HG03095 (cell line): ENCODE measurements at regions not wholly inside any gene's neighbourhood (a gene's known extent, or its start where the extent isn't known, plus 50 kb on each side); places are given as distances from the start of the nearest gene placed in this dataset.
"Not testable (repeated sequence)": the region's sequence is repeated elsewhere in the genome, so short reads cannot be mapped to it uniquely, and the experiment has no call there.

ENCODE experiments used
- ATAC-seq: cut with Tn5 transposase; IDR thresholded peaks from one replicate; pipeline ENCODE4 v1.9.1; 2021; ENCODE audit warnings: moderate library complexity; ENCODE audit not compliant: unreplicated experiment

DNA sequence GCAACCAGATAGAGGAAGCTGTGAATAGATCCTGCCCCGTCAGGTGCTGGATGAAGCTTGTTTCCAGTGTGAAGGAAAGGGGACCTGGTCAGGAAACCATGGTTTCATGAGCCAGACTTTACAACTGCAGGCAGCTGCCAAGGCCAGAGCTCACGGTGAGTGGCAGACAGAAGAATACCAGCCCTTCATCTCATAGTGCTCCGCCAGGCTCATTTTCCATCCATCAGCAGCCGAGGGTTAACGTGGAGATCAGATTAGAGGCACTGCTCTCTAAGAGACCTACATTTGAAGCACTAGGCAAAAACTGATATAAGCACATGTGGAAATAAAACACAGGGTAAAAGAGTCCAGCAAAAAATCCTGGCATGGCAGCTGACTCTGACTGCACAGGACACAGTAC, 172.4 kb downstream of the CD24 start:
- ATAC-seq: no peak

DNA sequence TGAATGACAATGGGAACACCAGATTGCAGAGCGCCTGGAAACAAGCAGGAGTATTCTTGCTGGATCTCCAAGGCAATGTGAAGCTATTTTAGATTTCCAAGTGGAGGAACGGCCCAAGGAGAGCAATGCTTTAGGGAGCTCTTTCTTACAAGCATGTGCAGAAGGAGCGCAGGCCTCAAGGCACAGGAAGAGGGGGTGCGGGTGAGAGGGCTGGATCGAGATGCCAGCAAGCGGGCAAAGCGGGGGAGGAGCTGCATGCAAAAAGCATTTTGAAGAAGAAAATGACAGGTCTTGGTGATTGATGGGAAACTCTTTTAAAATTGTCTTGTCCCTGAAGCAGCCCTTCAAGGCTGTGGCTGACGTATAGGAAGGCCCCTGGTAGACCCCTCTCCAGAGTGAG, 171.9 kb downstream of the QRSL1 start:
- no peak for ATAC-seq

DNA sequence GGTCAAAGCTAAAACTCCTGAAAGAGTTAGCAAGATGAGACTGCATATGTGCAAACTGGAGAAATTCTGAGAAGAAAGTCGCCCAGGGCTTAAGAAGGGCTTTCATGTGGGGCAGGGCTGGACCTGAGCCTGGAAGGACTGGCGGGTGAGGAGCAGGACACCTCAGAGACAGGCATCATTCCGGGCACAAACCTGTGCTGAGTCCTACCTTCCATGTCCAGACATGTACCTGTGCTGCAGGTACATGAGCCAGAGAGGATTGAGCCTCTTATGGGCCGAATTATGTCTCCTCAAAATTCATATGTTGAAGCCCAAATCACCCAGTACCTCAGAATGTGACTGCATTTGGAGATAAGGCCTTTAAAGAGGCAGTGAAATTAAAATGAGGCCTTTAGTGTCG, 171.0 kb downstream of the QRSL1 start:
- no peak for ATAC-seq

DNA sequence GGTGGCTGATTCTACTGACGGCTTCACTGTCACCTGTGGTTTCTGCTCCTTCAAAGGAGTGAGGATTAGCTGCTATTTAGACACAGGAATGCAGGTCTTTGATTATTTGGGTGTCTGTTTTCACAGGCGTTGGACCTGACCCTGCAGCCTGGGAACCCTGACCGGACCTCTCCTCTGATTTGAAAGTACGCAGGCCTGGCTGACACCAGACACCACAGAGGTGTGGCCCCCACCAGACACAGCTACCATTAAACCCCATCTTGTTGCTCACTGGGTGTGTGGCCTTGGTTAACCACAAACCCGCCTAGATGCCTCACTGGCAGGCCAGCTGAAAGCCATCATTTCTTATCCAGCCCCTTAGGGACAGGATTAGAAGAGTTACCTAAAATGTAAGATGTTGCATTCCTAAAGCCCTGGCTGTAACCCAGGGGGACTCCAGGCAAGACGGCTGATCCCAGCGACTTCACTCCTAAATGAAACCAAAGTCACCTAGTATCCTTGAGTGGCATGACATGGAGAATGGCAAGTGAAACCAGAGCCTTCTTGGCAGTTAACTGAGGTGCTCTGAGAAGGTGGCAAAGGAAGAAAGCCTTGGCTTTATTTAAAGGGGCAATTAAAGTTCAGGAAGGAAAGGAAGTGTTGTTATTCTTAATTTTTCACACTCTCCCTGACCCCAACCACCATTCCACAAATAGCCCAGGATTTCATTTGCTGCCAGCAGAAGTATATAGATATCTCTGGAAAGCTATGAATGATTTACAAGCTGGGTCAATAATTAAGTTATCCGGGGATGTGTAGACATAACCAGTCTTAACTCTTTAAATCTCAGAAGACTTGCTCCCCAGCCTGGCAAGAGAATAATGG, 169.9 kb downstream of the QRSL1 start:
- ATAC-seq: peak; percentile 79

DNA sequence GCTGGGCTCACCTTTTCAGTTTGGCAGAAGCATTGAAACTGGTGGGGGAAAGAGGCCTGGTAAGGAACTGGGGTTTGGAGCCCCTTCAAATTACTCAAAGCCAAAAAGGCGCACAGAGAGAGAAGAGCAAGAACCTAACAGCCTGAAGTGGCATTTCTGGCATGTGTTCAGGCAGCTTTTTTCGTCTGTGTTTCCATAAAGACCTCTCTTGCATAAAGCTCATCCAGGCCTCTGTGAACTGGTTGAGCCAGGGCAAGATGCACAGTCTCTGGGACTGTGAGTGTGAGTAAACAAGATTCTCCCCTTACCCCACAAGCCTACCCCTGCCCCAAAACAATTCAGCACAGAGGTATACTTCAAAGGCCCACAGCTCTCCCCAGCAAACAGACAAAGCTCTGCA, 167.8 kb downstream of the QRSL1 start:
- ATAC-seq: no peak

DNA sequence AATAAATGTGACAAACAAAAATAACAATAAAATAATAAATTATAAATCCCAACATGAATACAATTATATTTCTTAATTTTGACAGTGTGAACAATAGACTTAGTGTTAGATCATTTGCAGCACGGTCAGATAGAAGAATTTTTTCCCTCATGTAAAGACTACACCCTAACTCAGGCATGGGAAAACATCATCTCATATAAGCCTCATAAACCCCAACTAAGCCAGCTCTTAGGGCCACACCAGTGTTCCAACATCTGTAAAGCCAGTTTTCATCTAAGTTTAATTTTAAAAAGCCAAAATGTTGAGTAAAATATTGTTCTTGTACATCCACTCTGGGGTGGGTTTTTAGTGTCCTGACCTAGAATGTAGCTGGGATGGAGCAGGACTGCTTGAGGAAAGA, 167.4 kb downstream of the QRSL1 start:
- ATAC-seq: no peak

DNA sequence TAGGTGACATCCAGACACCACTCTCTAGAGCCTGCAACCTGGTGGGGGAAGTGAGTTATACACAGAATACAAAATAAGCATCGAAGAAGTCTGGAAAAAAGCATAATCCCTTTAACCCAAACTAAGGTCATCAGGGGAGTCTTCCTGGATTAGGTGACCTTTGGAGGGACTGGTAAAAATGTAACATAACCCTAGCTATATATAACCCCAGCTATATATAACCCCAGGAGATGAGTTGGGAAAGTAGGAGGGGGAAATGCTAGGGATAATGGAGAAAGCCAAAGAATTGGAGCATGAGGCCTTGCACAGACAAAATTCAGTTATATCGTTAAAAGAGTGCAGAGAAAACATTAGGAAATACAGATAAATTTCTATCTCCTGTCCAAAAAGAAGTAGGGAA, 164.8 kb downstream of the QRSL1 start:
- no peak for ATAC-seq

DNA sequence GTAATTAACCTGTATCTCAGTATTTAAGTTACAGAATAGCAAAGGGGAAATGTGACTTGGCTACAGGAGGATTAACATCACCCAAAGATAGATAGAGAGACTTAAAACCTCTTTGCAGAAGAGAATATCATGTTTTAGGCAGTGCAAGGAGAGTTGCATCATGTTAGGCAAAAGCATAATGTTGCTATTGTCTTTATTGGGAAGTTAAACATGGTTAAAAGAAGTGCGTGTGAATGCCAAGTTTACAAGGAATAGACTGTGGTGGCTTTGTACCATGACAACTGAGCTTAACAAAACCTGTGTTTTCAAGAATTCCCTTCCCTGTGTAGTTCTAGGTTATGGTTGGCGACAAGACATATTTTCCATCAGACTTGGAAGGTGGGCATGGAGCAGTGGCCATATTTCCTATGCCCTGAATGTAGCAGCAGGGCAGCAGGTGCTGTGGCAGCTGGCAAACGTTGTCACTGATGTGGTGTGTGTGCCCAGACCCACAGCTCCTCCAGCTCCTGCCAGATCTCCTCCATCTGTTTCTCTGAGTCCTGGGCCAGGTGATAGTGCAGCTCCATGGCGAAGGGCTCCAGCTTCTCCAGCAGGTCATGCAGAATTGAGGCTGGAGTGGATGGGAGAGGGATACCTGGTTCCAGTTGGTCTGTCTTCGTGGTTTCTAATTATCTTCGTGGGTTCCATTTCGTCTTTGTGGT, 163.3 kb downstream of the QRSL1 start:
- ATAC-seq: no peak

DNA sequence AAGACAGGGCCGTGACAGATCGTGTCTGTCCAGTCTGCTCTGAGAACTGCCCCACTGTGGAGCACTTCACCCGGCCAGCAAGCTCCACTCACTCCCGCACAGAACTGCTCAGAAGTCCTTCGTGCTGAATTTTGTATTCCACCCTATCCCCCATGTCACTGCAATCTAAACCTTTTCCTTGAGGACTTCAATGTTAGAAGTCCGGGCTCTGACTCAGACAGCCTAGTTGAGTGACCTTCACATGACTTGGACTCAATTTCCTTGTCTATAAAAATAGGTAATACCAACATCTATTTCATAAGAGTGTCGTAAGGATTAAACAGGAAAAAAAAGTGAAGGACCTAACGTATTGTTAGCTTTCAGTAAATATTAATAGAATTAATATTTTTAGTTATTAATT, 161.6 kb downstream of the QRSL1 start:
- no peak for ATAC-seq

DNA sequence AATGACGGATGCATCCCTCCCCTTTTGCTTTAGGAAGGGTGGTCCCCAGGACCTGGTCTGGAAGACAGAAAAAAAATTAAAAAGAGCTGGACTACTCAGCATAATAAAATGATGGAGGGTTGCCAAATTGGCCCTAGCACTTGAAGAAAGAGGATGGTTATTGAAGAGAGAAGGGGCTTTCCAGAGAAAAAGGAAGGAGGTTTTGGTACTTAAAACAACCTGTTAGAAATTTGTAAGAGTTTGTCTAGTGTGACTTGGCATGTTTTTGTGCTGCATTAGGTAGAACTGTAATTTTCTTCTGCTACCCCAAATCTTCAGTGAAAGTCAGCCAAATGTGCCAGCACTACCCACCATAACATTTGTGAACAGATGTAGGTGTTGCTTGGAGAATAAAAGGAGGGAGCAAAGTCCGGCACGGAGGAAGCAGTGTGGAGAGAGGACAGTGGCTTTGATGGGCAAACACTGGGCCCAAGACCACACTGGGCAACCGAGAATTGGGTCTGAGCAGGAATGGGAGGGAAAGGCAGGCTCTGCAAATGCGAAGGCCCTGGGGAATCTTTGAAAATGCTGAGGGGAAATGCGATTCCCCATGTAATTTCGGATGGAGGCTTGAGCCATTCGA, 160.9 kb downstream of the QRSL1 start:
- ATAC-seq: no peak

DNA sequence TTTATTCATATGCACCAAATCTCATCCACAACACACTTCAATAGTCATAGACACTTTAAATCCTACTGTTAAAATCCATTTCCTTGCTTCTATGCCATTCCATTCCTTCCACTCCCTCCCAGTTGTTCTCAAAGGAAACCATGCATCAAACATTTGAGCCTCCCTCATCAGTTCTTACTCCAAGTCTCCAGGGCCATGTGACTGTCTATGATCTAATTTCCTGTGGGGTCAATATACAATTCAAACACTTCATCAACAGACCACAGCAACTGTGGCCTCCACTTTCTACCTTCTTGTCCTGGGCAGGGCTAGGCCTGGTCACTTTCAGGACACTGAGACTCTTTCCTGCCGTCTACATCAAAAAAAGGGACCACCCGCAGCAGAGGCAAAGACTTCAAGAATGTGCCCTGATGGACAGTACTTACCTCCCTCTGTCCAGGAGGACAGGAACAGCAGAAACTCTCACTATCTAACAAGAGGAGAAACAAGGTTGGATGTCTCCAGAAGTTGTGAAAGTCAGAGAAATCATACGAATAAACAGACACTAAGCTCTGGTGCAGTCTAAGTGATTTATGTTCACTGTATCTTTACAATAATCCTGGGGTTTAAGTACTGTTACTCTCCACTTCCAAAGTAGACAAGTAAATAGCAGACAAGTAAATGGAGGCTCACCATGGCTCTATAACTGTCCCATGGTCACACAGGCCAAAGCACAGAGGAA, 160.2 kb downstream of the QRSL1 start:
- no peak for ATAC-seq

DNA sequence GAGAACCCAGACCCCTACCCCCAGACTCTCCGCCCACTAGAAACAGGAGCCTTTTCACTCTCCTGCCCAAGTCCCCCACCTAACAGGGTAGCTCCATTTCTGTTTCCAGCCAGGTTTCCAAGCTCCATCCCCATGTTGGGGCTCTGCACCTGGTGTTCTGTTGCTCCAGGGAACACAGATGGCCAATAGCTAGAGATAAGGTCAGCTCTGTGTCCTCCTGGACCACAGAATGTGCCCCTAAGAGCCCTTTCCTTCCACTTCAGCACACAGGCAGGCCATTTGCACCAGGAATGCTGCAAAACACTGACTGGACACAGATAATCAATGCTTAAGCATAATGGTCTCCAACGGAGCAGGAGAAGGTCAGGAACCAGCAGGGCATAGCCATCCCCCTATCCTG, 159.4 kb downstream of the QRSL1 start:
- no peak for ATAC-seq

DNA sequence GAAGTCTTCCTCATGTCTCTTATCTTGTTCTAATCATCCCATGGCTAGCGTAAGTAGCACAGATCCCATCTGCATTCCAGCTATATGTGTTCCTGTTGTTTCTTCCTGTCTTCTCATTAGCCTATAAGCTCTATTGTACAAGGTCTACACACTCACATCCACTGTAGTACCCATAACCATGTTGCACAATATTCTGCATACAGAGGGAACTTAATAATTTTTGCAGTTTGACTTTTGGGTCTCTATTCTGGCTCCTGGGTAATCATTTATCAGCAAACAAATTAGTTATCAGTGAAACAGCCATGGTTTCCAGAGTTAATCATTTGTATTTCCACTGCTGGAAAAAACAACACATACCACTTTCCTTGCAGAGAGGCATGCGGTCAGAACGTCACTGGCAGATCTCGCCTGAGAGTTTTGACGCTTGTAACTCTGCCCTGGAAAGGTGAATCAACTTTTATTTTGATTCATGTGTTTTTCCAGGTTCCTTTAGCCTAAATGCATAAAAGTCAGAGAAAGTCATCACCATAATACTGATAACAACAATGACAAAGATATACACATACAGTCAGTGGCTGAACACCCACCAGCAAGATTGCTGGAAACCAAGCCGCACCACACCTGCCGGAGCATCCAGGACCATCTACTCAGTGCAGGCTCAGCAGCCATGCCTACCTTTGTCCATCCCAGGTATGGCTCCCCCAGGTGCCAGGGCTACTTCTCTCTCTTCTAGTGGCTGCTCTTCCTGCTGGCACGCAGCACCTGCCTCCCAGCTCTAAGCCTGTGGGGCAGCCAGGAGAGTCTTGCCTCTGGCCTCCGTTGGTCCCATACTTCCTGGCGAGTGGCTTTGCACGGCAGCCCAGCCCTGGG, 158.2 kb downstream of the QRSL1 start:
- ATAC-seq: no peak

DNA sequence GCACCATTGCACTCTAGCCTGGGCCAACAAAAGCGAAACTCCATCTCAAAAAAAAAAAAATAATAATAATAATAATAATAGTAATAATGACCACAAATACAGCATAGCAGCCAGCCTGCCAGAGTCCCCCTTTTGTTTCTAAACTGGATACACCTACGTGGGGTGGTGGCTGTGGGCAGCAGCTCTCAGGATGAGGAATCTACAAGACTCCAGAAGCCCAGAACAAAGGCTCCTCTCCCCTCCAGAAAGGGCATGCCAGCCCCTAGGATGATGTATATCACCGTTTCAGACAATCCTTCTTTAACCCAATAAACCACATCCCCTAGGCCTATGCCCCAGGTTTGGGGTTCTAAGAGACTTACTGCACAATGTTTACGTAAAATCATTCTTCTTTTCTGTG, 155.9 kb downstream of the QRSL1 start:
- ATAC-seq: no peak

DNA sequence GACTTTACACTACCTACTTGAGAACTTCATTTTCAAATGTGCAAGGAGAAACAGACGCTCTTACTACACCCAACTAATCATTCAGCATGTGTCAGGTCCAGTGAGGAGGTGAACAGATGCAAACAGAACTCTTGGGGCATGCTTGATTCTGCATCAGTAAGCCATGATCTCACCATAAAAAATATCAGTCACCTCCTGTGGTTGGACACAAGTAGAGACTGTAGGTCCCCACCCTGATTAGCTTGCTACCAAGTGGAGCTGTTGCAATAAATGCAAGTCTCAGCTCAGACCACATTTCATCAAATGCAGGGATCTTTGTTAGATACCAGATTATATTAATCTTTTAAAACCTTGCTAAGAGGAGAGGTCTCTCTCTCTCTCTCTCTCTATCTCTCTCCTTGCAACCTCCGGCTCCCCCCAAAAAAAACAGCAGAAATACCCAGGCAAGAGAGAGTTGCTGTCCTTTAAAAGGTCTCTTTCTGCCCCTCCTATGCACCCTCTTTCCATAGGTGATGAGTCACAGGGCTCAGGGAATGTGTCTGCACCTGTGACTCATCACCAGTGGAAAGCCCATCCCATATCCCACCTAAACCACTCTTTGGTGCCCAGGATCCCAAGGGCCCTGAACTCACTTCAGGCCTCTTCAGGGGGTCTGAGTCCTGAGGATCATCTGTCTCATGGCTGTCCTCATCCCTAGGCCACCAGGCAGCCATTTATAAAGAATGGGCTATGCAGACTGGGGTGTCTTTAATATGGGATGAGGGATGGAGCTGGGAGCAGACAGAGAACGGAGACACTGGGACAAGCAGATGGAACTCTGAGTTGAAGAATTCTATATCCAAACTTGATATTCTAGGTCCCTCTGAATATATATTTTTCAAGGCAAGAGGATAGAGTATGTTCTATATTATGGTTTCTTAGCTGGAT, 154.5 kb downstream of the QRSL1 start:
- ATAC-seq: no peak

DNA sequence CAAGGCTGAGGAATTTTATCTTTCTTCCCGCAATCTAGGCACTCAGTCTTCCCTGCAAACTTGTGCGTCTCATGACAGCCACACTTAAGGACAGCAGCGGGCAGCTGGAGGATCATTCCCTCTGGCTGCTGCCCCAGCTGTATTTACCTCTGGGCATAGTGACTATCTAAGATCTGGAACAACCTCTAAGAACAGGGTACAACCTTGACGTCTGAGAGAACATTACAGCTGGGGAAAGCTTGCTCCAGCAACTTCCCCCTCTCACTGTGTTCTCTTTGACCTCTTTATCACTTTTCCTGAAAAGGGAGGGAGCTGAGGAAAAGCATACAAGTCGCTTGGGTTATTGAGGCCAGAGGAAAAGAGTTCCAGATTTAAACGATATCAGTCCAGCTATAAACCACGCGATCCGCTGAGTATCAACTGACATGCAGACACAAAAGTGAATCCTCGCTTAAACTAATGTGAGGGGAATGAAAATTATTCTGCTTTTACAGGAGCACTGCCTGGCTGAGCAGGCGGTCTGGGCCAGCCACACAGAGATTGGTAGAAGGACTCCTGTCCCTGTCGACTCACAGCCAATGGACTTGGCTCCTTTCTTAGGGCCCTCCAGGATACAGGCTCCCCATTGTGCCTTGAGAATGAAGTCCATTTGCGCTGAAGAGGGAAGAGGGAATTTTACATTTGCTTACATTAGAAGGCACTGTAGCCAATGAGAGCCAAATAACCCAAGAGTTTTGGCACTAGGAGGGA, 153.3 kb downstream of the QRSL1 start:
- ATAC-seq: no peak

DNA sequence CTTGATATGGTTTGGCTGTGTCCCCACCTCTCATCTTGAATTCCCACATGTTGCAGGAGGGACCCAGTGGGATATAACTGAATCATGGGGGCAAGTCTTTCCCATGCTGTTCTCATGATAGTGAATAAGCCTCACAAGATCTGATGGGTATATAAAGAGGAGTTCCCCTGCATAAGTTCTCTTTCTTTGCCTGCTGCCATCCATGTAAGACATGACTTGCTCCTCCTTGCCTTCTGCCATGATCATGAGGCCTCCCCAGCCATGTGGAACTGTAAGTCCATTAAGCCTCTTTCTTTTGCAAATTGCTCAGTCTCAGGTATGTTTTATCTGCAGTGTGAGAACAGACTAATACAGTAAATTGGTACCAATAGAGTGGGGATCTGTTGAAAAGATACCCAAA, 150.2 kb downstream of the QRSL1 start:
- not testable (repeated sequence) for ATAC-seq

DNA sequence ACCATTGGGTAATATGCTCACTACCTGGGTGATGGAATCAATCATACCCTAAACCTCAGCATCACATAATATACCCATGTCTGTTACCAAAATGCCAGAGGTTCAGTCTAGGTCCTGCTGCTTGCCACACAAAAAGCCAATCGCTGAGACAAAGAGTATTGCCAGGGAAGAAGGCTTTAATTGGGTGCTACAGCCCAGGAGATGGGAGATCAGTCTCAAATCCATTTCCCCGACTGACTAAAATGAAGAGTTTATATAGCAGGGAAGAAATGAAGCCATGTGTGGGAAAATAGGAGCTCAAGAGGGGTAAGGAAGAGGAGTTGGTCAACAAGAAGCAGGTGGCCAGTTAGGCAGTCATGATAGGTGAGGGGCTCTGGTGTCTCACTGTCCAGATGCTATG, 149.6 kb downstream of the QRSL1 start:
- no peak for ATAC-seq
